ENCODE measurements at regions not wholly inside any gene's neighbourhood (a gene's known extent, or its start where the extent isn't known, plus 50 kb on each side); places are given as distances from the start of the nearest gene placed in this dataset.

GRCh38 chr5:60208716-60209115, 315.2 kb upstream of the PDE4D start:
- H3K36me3 ChIP-seq, result no peaks in the 10 kb centered on the region
- H3K27me3 ChIP-seq, result no peaks in the 10 kb centered on the region
- TF ChIP-seq CTCF (IDR thresholded peaks at IDR 0.05; ENCODE audit: low read depth, low read length), result no peak
- H3K9me3 ChIP-seq (ENCODE audit: low read depth), result no peaks in the 10 kb centered on the region
- H3K4me3 ChIP-seq, result no peak overlapping the region
- no peak overlapping the region for H3K27ac ChIP-seq
- no peaks in the 10 kb centered on the region for H3K4me1 ChIP-seq (ENCODE audit: low read depth)
- no peak for DNase-seq (ENCODE audit: low read depth in 1 of 2, low spot score in 1 of 2)

- no peaks in the 10 kb centered on the region for H3K36me3 ChIP-seq
- TF ChIP-seq CTCF (IDR thresholded peaks at IDR 0.05; ENCODE audit: low read depth, low read length), result no peak
- no peaks in the 10 kb centered on the region for H3K27me3 ChIP-seq
- no peaks in the 10 kb centered on the region for H3K4me1 ChIP-seq (ENCODE audit: low read depth)
- H3K9me3 ChIP-seq (ENCODE audit: low read depth), result no peaks in the 10 kb centered on the region
- DNase-seq (ENCODE audit: low read depth in 1 of 2, low spot score in 1 of 2), result no peak
- no peak overlapping the region for H3K4me3 ChIP-seq
- no peak overlapping the region for H3K27ac ChIP-seq
These were observed 313.5 kb upstream of the PDE4D start for GRCh38 chr5:60207040-60207439.

- DNase-seq (ENCODE audit: low read depth in 1 of 2, low spot score in 1 of 2), result no peak
- Histone ChIP-seq H3K4me3 (no peak overlapping the region), H3K27ac (no peak overlapping the region), H3K36me3 (no peaks in the 10 kb centered on the region), H3K4me1 (ENCODE audit: low read depth) (no peaks in the 10 kb centered on the region), H3K27me3 (no peaks in the 10 kb centered on the region), H3K9me3 (ENCODE audit: low read depth) (no peaks in the 10 kb centered on the region)
- TF ChIP-seq CTCF (IDR thresholded peaks at IDR 0.05; ENCODE audit: low read depth, low read length), result no peak
These were observed 312.7 kb upstream of the PDE4D start for GRCh38 chr5:60206234-60206633.

- Histone ChIP-seq H3K4me1 (ENCODE audit: low read depth) (no peaks in the 10 kb centered on the region), H3K9me3 (ENCODE audit: low read depth) (no peaks in the 10 kb centered on the region), H3K27ac (no peak overlapping the region), H3K27me3 (no peaks in the 10 kb centered on the region), H3K36me3 (no peaks in the 10 kb centered on the region), H3K4me3 (no peak overlapping the region)
- no peak for DNase-seq (ENCODE audit: low read depth in 1 of 2, low spot score in 1 of 2)
- no peak for TF ChIP-seq CTCF (IDR thresholded peaks at IDR 0.05; ENCODE audit: low read depth, low read length)
These were observed 311.5 kb upstream of the PDE4D start for GRCh38 chr5:60205071-60205470.

- H3K9me3 ChIP-seq (ENCODE audit: low read depth), result no peaks in the 10 kb centered on the region
- no peak overlapping the region for H3K4me3 ChIP-seq
- H3K4me1 ChIP-seq (ENCODE audit: low read depth), result no peaks in the 10 kb centered on the region
- H3K27me3 ChIP-seq, result no peaks in the 10 kb centered on the region
- peak in 1 of 2 donors; percentile 94 for DNase-seq (ENCODE audit: low read depth in 1 of 2, low spot score in 1 of 2)
- TF ChIP-seq CTCF (IDR thresholded peaks at IDR 0.05; ENCODE audit: low read depth, low read length), result no peak
- H3K36me3 ChIP-seq, result no peaks in the 10 kb centered on the region
- no peak overlapping the region for H3K27ac ChIP-seq
These were observed 303.0 kb upstream of the PDE4D start for GRCh38 chr5:60196385-60197113.

Measured in cardiac muscle cell (in vitro differentiated cells and primary cell).